ENCODE measurements at regions not wholly inside any gene's neighbourhood (a gene's known extent, or its start where the extent isn't known, plus 50 kb on each side); places are given as distances from the start of the nearest gene placed in this dataset.

DNA sequence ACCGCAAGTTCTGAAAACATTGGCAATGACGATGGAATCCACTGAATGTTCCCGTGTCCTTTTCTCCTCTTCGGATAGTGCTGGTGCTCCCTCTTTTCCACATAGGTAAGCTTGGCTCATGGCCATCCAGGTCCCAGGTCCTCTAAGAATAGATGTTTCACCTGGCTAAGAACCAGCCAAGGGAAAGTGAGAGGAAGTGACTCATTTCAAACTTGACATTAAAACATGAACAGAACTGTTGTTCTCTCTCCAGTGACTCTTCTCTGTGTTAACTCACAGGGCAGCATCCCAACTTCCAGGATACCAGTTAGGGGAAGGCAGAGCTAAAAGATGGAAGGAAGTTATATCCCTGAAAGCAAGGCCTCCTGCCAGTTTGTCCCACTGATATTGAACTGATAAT lies 493.8 kb upstream of the CHRM3 start:
- peak; percentile 36 for DNase-seq

DNA sequence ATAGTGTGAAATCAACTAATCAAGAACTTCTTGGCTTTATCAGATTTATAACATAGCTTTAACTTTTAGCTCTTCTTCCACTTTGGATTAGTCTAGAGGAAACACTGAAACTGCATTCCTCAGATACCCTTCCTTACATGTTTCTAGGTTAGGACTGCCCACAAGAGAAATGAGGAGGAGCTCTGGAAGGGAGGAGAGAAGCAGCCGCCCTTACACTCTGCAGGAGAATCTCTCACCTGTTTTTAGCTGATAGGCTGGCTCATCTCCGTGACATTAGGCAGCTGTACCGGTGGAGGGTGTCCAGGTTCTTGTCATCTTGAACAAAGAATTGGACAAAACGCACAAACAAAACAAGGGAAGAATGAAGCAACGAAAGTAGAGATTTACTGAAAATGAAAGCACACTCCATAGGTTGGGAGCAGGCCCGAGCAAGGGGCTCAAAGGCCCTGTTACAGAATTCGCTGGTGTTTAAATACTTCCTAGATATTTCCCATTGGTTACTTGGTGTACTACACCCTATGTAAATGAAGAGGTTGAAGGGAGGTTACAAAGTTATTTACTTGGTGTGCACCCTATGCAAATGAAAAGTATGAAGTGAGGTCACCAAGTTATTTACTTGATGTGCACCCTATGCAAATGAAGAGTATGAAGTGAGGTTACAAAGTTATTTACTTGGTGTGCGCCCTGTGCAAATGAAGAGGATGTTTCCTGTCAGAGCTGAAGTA lies 524.9 kb upstream of the CHRM3 start:
- DNase-seq, result peak; percentile 38

DNA sequence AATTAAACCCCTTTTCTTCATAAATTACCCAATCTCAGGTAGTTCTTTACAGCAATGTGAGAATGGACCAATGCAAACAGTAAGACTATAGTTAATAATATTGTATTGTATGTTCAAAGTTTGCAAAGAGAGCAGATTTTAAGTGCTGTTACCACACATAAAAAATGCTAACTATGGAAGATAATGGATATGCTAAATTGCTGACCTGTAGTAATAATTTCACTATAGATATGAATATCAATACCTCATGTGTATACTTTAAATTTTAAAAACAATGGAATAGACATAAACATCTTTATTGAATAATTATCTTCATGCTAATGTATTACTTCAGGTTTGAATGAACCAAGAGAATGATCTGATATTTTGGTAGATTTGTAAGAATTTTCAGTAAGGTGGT lies 552.4 kb upstream of the CHRM3 start:
- DNase-seq, result no peak

DNA sequence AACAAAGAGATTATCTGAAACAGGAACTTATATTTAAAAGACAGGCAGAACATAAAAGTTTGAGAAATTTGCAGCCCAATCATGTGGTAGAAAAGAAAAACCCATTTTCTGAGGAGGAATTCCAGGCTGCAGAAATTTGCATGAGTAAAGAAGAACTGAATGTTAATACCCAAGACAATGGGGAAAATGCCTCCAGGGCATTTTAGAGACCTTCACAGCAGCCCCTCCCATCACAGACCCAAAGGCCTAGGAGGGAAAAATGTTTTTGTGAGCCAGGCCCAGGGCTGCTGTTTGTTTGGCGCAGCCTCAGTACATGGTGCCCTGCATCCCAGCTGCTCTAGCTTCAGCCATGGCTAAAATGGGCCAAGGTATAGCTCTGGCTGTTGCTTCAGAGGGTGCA lies 554.3 kb upstream of the CHRM3 start:
- no peak for DNase-seq

DNA sequence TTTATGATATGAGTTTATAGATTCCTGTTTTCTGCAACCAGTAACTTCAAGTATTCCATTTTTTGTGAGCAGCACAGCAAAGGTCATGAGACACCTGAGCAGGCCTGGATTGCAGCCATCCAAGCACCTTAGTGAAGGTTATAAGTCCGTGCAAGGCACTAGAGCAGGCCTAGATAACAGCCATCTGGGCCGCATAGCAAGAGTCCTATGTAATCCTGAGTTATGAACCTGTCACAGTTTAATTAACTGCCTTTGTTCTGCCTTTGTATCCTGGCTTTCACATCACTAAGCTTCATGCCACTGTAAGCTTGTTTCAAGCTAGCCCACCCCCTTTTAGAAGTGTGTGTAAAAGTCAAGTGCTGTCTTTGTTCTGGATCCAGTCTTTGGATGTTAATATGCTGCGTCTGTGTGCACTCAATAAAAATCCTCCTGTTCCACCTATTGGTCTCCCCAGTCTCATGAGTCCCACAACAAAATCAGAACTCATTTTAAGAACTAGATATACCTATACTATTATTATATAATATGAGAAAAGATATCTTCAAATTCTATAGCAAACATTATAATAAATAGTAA lies 556.2 kb upstream of the CHRM3 start:
- no peak for DNase-seq

DNA sequence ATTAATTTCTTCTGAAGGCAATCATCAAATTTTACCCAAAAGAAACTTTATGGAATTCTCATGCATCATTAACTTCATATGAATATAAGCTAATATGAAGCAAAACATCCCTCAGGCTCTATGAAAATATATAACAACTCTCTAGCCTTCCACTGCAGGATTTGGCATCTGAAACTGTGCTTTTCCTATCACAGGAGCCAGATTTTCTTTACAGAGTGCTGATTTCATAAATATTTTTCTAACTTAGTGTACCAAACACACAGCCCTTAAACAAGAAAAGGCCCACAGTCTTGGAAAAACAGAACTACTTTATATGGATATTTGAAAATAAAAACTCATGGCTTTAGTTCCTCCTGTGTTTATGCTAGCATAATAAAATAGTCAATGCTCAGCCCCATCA lies 559.5 kb upstream of the CHRM3 start:
- DNase-seq, result no peak

DNA sequence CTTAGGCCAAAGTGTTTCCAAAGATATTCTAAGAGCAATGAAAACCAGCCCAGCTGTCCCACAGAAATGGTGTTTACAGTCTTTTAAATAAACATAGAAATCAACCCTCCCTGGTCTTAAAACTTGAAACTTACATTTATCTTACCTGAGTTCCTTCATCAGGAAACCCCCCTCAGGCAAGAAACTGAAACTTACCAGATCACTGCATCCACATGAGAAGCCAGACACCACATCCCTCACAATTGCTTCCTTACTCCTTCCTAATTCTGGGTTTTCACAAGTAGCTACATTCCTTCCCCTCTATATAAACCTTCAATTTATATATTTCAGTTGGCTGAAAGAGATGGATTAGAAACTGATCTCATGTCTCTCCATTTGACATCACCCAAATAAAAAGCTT lies 563.0 kb upstream of the CHRM3 start:
- DNase-seq, result no peak

DNA sequence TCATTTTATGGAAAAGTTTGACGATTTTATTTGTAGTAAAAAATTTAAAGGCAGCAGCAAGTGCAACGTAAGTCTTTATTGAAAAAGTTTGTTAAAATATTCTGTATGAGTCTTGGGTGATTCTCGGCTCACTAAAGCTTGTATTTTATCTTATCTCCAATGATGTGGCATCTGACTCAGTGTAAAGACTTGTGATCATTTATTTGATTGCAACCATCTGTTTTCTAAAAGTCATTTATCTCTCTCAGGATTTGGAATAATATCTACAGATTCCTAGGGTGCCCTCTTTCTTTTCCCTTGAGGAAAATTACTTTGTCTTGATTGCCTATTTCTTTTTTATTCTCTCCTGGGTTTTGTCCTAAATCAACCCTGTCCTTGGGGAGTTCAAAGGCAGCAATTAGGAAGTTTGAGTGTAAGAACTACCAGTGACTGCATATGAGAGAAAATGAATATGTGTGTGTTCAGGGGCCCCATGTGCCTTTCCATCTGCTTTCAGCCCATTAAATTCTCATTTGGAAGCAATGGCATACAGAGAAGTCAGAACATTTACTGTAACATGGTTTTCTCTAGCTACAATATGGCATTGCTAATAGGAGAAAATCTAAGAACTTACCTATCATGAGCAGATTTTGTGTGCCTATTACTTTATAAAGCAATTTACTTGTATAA lies 575.0 kb upstream of the CHRM3 start:
- no peak for DNase-seq

DNA sequence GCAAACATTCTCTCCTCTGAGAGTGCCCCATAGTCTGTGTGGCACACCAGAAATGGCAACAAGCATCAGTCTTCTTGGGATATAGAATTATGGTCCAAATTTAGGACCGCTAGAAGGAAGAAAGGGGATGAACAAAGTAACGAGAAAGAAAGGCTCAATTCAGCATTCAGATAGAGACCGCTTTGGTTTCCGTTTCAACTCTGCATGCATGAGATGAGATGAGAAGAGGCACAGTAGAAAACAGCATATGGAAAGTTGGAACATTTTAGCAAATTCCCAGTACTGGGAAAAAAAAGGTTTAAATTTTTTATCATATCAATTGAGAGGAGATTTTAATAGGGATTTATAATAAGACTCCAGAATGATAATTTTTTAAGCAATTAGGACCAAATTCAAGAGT lies 595.5 kb upstream of the CHRM3 start:
- peak; percentile 60 for DNase-seq

DNA sequence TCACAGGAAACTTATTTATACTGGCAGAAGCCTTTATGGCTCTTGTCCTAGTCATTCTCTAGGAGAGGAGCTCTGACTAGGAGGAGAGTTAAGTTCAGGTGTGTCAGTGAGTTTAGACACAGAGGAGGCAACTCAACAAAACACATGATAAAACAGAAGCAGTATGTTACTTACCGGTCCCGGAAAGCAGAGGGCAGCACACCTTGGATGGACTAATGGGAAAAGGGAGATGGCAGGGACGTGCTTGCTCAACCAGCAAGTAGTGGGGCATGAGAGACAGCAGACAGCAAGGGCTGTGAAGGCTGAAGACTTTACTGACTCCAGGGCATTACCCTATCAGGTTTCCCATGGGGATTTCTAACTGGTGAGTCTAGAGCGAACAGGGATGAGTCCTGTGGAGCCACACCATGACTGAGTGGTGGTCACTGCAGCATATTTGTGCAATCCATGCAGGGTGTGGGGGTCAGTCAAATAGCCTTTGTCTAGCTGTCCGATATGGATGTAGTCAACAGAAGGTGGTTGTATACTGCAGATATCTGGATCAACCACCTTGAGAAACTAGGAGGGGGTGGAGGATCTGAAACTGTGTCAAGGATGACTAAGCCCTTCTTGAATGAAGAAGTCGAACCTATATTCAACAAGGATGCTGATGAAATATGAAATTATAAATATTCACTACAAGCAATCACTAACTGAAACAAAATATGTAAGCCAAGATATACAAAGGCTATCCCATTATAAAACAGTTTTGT lies 596.3 kb upstream of the CHRM3 start:
- DNase-seq, result peak; percentile 90

DNA sequence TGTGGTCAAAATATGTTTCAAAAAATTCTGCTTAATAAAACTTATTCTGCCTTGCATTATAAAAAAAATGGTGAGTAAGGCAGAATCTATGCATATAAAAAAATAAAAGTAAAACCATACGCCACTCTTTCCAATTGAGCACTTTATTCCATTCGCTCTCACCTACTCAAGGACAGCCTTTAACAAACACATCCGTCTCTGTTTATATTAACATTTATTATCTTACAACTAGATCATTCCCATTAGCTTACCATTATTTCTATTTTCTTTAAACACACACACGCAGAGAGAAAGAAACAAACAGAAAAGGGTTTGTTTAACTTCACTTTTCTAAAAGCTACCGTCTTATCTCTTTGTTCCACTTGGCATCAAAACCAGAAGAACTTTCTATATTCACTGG lies 598.9 kb upstream of the CHRM3 start:
- no peak for DNase-seq

DNA sequence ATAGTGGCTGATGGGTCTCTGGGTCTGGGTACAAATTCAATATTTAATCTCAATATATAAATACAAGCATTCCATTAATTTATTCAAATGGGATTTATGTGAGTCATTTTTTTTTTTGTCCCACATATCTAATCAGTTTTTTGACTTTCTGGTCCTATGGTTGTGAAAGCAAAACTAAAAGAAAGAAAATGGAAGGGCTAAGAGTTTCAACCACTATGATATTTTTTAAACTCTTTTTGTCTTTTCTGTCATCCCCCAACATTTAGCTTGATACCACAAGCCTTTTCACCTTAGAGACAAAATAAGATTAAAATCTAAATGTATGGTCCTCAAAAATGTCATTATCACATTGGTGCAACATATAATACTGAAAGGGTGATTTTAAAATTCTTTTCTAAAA lies 602.7 kb upstream of the CHRM3 start:
- DNase-seq, result peak; percentile 30

DNA sequence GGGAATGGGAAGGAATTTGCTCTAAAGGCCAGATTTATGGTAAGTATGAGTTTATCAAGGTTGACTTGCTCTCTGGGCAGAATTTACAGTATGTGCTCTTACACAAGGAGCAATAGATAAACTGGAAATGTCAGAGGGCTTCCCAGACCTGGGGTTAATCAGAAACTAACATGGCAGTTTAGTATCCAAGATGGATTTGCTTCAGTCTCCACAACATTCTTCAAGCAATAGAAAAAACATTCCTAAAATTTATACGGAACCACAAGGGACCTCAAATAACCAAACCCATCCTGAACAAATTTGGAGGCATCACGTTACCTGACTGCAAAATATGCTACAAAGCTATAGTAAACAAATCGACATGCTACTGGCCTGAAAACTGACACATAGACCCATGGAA lies 606.7 kb upstream of the CHRM3 start:
- no peak for DNase-seq

DNA sequence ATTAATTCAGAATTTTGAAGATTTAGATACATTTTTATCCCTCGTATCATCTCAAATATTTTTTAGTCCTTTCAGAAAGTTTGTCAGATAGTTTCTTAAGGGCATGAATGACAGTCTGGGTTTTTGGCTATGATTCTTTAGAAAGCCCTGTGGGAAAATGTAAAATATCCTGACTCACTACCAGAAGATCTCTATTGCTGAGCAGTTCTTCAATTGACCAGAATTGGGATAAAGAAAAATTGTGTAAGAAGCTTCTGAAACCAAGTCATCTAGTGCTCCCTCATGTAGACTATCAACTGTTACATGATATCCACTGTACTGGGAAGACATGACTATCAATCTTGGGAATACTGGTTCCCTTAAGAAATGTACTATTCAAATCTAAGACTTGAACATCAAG lies 608.3 kb upstream of the CHRM3 start:
- no peak for DNase-seq

DNA sequence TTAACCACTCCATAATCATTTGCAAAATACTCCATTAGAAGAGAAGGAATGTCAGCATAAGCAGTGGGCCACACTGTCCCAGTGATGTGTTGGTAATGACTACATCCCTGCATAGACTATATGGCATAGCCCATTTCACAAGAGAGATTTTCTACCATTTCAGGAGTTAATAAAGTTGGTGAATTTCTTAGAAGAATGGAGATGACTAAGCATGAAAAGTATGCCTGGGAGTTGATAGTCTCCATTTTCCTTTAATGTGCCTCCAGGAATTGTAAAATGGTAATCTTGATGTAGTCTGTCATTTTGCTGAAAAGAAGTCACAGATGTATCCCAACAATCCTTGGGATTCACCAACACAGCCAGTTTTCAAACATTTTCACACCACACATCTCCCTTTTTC lies 608.8 kb upstream of the CHRM3 start:
- no peak for DNase-seq

DNA sequence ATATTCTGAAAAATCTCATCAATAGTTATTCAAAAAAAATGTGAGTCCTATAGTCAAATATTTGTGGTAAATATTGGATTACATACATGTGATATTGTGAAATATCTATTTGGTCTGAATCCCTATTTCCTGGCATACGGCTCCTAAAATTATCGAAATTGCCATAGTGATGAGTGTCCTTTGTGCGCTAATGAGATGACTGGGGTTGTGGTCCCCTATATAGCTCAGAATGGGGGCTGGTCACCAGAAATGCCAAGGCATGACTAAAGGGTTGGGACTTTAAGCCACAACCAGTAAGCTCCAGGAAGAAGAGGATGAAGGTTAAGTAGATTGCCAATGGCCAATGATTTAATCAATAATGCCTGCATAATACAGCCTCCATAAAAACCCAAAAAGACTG lies 610.2 kb upstream of the CHRM3 start:
- DNase-seq, result no peak

DNA sequence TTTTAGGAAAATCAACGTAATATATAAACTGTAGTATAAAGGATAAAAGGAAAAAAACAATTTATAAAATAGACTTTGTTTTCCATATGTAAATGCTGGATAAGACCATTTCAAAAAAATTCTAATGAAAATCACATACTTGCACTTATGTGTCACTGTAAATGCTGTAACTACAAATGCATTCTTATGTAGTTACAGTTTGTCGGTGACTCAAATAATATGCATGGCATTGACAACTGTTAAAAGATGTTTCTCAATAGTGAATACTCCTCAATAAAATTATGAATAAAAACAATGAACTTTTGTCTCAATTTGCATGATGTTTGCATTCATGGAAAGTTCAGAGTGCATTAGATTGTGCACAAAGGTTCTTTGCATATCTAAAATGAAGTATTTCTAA lies 614.0 kb upstream of the CHRM3 start:
- no peak for DNase-seq

DNA sequence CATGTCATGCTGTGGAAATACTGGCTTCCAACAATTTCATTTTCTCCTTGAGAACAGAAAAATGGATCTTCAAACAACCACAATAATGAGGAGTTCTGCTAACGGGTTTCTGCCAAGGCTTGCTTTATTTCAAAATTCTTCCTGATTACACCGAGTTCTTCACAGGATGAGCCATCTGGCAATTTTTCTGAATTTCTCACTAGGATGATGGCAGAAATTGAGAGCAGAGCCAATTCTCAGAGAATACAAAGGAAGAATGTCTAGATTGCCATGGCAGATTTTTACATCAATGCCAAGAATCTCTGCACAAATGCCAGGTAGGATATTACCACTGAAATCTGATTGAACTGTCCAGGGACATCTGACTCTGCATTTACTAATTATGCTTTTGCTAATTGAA lies 619.0 kb upstream of the CHRM3 start:
- DNase-seq, result no peak

DNA sequence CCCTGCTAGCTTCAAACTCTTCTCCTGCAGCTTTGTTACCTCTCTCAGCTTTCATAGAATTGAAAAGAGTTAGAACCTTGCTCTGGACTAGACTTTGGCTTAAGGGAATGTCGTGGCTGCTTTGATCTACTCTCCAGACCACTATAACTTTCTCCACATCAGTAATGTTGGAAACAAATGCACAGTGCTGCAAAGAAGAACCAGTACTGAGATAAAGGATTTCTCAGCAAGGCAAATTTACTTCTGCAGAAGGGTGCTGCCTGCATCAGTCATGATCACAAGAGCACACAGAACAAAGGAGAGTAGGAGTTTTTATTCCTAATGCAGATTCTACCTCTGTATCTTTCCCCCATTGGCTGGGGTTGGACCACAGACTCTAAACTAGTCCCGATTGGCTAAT lies 621.6 kb upstream of the CHRM3 start:
- no peak for DNase-seq

DNA sequence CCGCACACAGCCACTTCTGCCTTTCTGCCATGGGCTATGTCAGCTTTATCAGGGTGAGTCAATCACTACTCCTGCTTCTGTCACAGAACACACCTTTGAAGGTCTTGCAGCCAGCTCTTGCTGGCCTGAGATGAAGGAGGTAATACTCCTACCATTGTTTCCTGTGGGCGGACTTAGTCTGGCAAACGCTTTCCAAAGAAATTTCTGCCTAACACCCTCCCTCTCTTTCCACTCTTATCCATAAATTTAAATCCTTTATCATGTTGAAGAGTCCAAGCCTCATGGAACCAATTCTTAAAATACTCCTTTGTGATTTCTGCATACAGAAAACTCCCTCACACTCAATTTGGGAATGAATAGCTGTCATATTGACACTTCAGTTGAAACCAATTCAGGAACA lies 633.1 kb upstream of the CHRM3 start:
- DNase-seq, result no peak

DNA sequence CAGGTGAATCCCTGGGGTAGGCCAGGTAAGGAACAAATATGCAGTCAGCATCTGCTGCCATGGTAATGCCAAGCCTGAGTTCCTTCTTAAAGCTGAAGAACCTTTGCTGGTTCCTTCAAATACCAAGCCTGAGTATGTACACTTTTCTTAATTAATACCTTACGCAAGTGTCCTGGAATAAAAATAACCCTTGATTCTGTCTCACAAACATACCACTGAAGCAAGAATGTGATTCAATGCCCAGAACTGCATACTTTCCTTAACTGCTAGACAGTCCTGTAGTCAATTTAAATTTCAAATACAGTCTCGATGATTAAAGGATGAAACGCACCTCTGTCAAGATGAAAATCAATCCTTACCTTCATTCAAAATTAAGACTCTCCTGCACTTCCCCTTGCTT lies 634.0 kb upstream of the CHRM3 start:
- no peak for DNase-seq

DNA sequence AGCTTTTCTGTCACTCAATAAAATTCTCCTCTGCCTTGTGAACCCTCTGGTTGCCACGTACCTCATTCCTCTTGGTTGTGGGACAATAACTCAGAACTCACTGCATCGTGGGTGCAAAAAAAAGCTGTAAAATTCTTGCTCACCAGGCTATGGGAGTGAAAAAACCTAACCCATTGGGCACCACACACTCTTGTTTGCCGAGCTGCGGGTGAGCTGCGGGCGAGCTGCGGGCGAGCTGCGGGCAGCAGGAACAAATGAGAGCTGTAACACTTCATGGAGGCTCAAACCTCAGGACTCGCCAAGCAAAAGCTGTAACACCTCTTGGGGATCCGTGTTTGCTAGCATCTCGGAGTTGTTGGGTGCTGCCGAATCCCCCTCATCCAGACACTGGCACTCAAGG lies 641.3 kb upstream of the CHRM3 start:
- DNase-seq, result no peak

DNA sequence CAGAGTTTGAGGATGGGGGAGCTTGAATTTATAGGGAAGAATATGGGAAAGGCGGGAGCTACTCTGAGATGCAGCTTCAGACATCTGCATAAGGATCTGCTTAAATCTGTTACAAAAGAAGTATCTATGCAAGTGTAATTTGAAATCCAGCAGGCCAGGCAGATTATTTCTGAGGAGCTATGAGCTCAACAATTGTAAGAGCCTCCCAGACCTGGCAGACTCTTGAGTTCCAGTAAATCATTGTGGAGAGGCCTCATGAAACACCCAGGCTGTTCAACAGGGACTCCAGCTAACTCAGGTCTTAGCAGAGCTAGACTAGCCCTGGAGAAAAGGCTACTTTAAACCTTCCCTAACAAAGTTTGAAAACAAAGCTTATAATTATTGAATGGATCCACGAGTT lies 647.5 kb upstream of the CHRM3 start:
- DNase-seq, result no peak

DNA sequence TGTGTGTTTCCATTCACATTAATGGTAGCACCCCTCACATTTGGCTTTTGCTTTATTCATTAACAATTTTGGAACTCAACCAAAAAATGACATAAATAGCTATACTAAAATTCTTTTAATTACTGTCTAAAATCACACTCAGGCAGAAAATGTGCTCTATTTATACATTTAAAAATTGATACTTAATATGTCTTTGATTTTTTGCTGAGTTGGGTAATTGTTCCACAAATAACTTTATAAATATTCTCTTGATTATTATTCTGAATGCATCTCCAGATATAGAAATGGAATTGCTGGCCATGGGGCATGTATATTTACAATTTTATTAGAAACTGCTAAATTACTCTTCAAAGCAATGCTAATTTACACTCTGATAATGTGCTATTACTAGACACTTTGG lies 658.7 kb upstream of the CHRM3 start:
- no peak for DNase-seq

Data from OCI-M1 (cell line).